ENCODE measurements at regions not wholly inside any gene's neighbourhood (a gene's known extent, or its start where the extent isn't known, plus 50 kb on each side); places are given as distances from the start of the nearest gene placed in this dataset.

- DNase-seq: no peak
These were observed 993.2 kb downstream of the BCL11B start for GRCh38 chr14:98278800-98279199.

- DNase-seq: no peak
These were observed 991.6 kb downstream of the BCL11B start for GRCh38 chr14:98280436-98280835.

GRCh38 chr14:98288825-98289224, 983.2 kb downstream of the BCL11B start:
- no peak for DNase-seq

GRCh38 chr14:98290596-98290995, 981.4 kb downstream of the BCL11B start:
- no peak for DNase-seq

GRCh38 chr14:98292191-98292590, 979.8 kb downstream of the BCL11B start:
- no peak for DNase-seq

- no peak for DNase-seq
These were observed 978.4 kb downstream of the BCL11B start for GRCh38 chr14:98293576-98293975.

- no peak for DNase-seq
These were observed 975.1 kb downstream of the BCL11B start for GRCh38 chr14:98296895-98297294.

GRCh38 chr14:98297567-98297966, 974.4 kb downstream of the BCL11B start:
- DNase-seq: no peak

- DNase-seq: no peak
These were observed 973.3 kb downstream of the BCL11B start for GRCh38 chr14:98298481-98299244.

GRCh38 chr14:98301681-98302080, 970.3 kb downstream of the BCL11B start:
- no peak for DNase-seq

GRCh38 chr14:98304574-98304973, 967.4 kb downstream of the BCL11B start:
- no peak for DNase-seq

GRCh38 chr14:98309591-98309990, 962.4 kb downstream of the BCL11B start:
- no peak for DNase-seq

GRCh38 chr14:98312006-98312405, 960.0 kb downstream of the BCL11B start:
- no peak for DNase-seq

GRCh38 chr14:98321841-98322240, 950.2 kb downstream of the BCL11B start:
- no peak for DNase-seq

- no peak for DNase-seq
These were observed 948.2 kb downstream of the BCL11B start for GRCh38 chr14:98323836-98324235.

GRCh38 chr14:98325761-98326160, 946.2 kb downstream of the BCL11B start:
- no peak for DNase-seq

GRCh38 chr14:98328496-98328895, 943.5 kb downstream of the BCL11B start:
- no peak for DNase-seq

- DNase-seq: no peak
These were observed 937.8 kb downstream of the BCL11B start for GRCh38 chr14:98334186-98334585.

GRCh38 chr14:98341211-98341610, 930.8 kb downstream of the BCL11B start:
- DNase-seq: no peak

GRCh38 chr14:98345161-98345560, 926.8 kb downstream of the BCL11B start:
- DNase-seq: no peak

GRCh38 chr14:98347686-98348085, 924.3 kb downstream of the BCL11B start:
- DNase-seq: no peak

GRCh38 chr14:98348505-98348904, 923.5 kb downstream of the BCL11B start:
- no peak for DNase-seq

- DNase-seq: no peak
These were observed 921.8 kb downstream of the BCL11B start for GRCh38 chr14:98350213-98350612.

- no peak for DNase-seq
These were observed 907.0 kb downstream of the BCL11B start for GRCh38 chr14:98364961-98365360.

- DNase-seq: no peak
These were observed 905.6 kb downstream of the BCL11B start for GRCh38 chr14:98366429-98366828.
